ENCODE measurements at regions not wholly inside any gene's neighbourhood (a gene's known extent, or its start where the extent isn't known, plus 50 kb on each side); places are given as distances from the start of the nearest gene placed in this dataset.

GRCh38 chr2:8538931-8539621 lies 142.8 kb upstream of the ID2 start:
- Histone ChIP-seq H3K9me3 (no peaks in the 10 kb centered on the region), H3K27me3 (no peaks in the 10 kb centered on the region), H3K4me1 (peaks cover 11 to 50% (median 25%) of the 10 kb centered on the region in 4 donors), H3K36me3 (no peaks in the 10 kb centered on the region), H3K4me3 (no peak overlapping the region), H3K27ac (peak overlapping the region; percentile 52 to 72 (median 60))
- WGBS, 2 donors (ENCODE audit: low coverage in 1 of 2): 82% methylated on average over 14 of the region's 14 CpGs; no CpG with 5 or more reads in 1 of the 2 donors
- no peak for TF ChIP-seq POLR2A (IDR thresholded peaks at IDR 0.05)
- TF ChIP-seq, protein P1, sequence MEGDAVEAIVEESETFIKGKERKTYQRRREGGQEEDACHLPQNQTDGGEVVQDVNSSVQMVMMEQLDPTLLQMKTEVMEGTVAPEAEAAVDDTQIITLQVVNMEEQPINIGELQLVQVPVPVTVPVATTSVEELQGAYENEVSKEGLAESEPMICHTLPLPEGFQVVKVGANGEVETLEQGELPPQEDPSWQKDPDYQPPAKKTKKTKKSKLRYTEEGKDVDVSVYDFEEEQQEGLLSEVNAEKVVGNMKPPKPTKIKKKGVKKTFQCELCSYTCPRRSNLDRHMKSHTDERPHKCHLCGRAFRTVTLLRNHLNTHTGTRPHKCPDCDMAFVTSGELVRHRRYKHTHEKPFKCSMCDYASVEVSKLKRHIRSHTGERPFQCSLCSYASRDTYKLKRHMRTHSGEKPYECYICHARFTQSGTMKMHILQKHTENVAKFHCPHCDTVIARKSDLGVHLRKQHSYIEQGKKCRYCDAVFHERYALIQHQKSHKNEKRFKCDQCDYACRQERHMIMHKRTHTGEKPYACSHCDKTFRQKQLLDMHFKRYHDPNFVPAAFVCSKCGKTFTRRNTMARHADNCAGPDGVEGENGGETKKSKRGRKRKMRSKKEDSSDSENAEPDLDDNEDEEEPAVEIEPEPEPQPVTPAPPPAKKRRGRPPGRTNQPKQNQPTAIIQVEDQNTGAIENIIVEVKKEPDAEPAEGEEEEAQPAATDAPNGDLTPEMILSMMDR (IDR thresholded peaks at IDR 0.05): no peak
- no peak for TF ChIP-seq POLR2AphosphoS5 (IDR thresholded peaks at IDR 0.05)
- no peak for TF ChIP-seq EP300 (IDR thresholded peaks at IDR 0.05; ENCODE audit: low read depth)
- in situ Hi-C loops (cut with MboI; ENCODE audit: low pct_ligation_motif_present in 1 of 4, low pct_unique_long_range_greater_than_20kb in 1 of 4, low sequenced_read_pairs in 3 of 4): no loop called here
- DNase-seq: no peak
- intact Hi-C loops (cut with DNase I; ENCODE audit: low total_unique reads): no loop called here

DNA sequence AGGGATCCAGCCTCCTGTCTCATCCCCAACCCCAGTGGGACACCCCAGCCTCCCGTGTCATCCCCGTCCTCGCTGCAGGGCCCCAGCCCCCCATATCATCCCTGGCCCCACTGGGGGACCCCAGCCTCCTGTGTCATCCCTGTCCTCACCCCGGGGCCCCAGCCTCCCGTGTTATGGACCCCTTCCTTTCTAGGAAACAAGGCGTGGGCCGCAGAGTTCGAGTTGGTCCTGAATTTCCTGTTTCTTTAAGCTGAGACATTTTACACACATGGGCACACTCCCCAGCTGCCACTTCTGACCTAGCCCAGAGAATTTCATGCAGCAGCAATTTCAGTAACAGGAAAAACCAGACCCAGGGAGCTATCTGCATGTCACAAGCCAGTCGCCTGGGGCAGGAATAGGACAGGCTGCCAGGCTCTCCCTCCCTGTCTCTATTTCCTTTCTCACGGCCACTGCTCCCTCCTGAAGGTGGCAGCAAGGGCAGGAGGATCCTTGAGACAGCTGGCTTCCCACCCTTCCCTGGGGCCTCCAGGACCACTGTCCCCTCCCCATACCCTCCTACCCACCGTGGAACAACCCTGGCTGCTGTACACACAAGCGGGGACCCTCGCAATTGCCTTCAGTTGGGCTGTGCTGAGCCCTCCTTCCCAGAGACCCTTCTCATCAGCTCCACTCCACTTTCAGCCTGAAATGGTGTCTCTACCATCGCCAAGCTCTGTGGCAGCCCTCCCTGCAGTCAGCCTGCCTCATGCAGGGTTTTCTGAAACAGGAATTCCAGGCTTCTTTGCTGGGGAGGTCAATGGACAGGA lies 141.9 kb upstream of the ID2 start:
- Histone ChIP-seq H3K27ac (peak overlapping the region; percentile 52 to 72 (median 60)), H3K9me3 (no peaks in the 10 kb centered on the region), H3K27me3 (no peaks in the 10 kb centered on the region), H3K4me3 (no peak overlapping the region), H3K4me1 (peaks cover 11 to 56% (median 28%) of the 10 kb centered on the region in 4 donors), H3K36me3 (no peaks in the 10 kb centered on the region)
- peak in 2 of 3 donors; percentile 36 to 58 for TF ChIP-seq POLR2AphosphoS5 (IDR thresholded peaks at IDR 0.05)
- TF ChIP-seq POLR2A (IDR thresholded peaks at IDR 0.05): peak; percentile 44
- TF ChIP-seq EP300 (IDR thresholded peaks at IDR 0.05; ENCODE audit: low read depth): no peak
- TF ChIP-seq, protein P1 (IDR thresholded peaks at IDR 0.05): peak in 3 of 5 experiments; percentile 6 to 27 (median 11)
- in situ Hi-C loops (cut with MboI; ENCODE audit: low pct_ligation_motif_present in 1 of 4, low pct_unique_long_range_greater_than_20kb in 1 of 4, low sequenced_read_pairs in 3 of 4) (no loop called here), intact Hi-C loops (cut with DNase I; ENCODE audit: low total_unique reads) (no loop called here)
- peak; percentile 69 for DNase-seq
- WGBS, 2 donors (ENCODE audit: low coverage in 1 of 2): 59 to 70% methylated on average over 6 to 14 of the region's 14 CpGs

DNA sequence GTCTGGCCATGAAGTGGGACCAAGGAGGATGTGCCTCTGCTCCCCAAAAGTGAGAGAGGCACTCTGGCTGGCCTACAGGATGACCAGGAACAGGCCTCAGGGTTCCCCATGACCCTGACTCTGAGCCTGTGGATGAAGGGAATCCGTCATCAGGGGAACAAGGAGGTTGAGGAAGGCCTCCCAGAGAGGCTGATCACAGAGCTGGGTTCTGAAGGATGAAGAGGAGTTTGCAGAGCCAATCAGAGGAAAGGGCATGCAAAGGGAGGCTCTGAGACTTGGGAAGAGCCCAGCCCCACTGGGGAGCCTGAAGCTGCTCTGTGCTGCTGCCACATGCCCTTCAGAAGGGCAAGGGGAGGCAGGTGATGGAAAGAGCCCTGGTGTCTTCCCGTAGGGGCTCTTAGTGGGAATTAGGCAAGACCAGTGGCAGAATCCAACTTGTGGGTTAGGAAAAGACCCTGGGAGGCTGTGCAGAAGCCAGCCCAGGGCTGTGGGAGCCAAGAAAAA lies 141.3 kb upstream of the ID2 start:
- H3K4me1 ChIP-seq: peaks cover 11 to 56% (median 26%) of the 10 kb centered on the region in 4 donors
- no peaks in the 10 kb centered on the region for H3K9me3 ChIP-seq
- no peak overlapping the region for H3K4me3 ChIP-seq
- DNase-seq: no peak
- no peak for TF ChIP-seq EP300 (IDR thresholded peaks at IDR 0.05; ENCODE audit: low read depth)
- TF ChIP-seq POLR2AphosphoS5 (IDR thresholded peaks at IDR 0.05): no peak
- no peak for TF ChIP-seq POLR2A (IDR thresholded peaks at IDR 0.05)
- TF ChIP-seq, protein P1 (IDR thresholded peaks at IDR 0.05): no peak
- peak overlapping the region; percentile 52 to 72 (median 60) for H3K27ac ChIP-seq
- H3K36me3 ChIP-seq: no peaks in the 10 kb centered on the region
- in situ Hi-C loops (cut with MboI; ENCODE audit: low pct_ligation_motif_present in 1 of 4, low pct_unique_long_range_greater_than_20kb in 1 of 4, low sequenced_read_pairs in 3 of 4) (no loop called here), intact Hi-C loops (cut with DNase I; ENCODE audit: low total_unique reads) (no loop called here)
- H3K27me3 ChIP-seq: no peaks in the 10 kb centered on the region
- 94% methylated on average over 2 of the region's 2 CpGs; no CpG with 5 or more reads in 1 of the 2 donors for WGBS, 2 donors (ENCODE audit: low coverage in 1 of 2)

GRCh38 chr2:8541223-8541622 lies 140.6 kb upstream of the ID2 start:
- no peak for DNase-seq
- 85 to 93% methylated on average over 2 to 8 of the region's 8 CpGs for WGBS, 2 donors (ENCODE audit: low coverage in 1 of 2)
- Histone ChIP-seq H3K27ac (no peak overlapping the region), H3K27me3 (no peaks in the 10 kb centered on the region), H3K36me3 (no peaks in the 10 kb centered on the region), H3K4me3 (no peak overlapping the region), H3K9me3 (no peaks in the 10 kb centered on the region), H3K4me1 (peaks cover 11 to 52% (median 23%) of the 10 kb centered on the region in 4 donors)
- in situ Hi-C loops (cut with MboI; ENCODE audit: low pct_ligation_motif_present in 1 of 4, low pct_unique_long_range_greater_than_20kb in 1 of 4, low sequenced_read_pairs in 3 of 4) (no loop called here), intact Hi-C loops (cut with DNase I; ENCODE audit: low total_unique reads) (no loop called here)
- TF ChIP-seq, protein P1 (IDR thresholded peaks at IDR 0.05): no peak
- TF ChIP-seq EP300 (IDR thresholded peaks at IDR 0.05; ENCODE audit: low read depth) (no peak), POLR2A (IDR thresholded peaks at IDR 0.05) (no peak), POLR2AphosphoS5 (IDR thresholded peaks at IDR 0.05) (no peak)
